GM12865 (cell line): ENCODE measurements at regions not wholly inside any gene's neighbourhood (a gene's known extent, or its start where the extent isn't known, plus 50 kb on each side); places are given as distances from the start of the nearest gene placed in this dataset.
"Not testable (repeated sequence)": the region's sequence is repeated elsewhere in the genome, so short reads cannot be mapped to it uniquely, and the experiment has no call there.

Experiments used
- DNase-seq: peaks from one replicate; pipeline ENCODE4 v3.0.0; 2010; ENCODE audit warnings: low read depth
- H3K4me3 ChIP-seq: 2 replicates; pipeline ENCODE4 v1.5.1; 2011; ENCODE audit warnings: mild to moderate bottlenecking, low read depth, low read length, control low read depth
- TF ChIP-seq, protein P1 (sequence below): IDR thresholded peaks from 2 replicates; pipeline ENCODE4 v1.5.1; 2011; ENCODE audit warnings: low read length, control low read depth, low read depth, inconsistent platforms; ENCODE audit not compliant: insufficient read depth; ENCODE audit errors: missing control alignments

DNA sequence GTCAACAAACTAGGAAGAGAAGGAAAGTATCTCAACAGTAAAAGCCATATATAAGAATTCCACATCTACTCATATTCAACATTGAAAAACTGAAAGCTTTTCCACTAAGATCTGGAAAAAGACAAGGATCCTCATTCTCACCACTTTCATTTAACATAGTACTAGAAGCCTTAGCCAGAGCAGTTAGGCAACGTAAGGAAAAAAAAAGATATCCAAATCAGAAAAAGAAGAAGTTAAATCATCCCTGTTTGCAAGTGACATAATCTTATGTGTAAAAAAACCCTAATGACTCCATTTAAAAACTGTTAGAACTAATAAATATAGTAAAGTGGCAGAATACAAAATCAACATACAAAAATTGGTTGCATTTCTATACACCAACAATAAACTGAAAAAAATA lies 426.2 kb downstream of the BCAT1 start:
- TF ChIP-seq, protein P1, sequence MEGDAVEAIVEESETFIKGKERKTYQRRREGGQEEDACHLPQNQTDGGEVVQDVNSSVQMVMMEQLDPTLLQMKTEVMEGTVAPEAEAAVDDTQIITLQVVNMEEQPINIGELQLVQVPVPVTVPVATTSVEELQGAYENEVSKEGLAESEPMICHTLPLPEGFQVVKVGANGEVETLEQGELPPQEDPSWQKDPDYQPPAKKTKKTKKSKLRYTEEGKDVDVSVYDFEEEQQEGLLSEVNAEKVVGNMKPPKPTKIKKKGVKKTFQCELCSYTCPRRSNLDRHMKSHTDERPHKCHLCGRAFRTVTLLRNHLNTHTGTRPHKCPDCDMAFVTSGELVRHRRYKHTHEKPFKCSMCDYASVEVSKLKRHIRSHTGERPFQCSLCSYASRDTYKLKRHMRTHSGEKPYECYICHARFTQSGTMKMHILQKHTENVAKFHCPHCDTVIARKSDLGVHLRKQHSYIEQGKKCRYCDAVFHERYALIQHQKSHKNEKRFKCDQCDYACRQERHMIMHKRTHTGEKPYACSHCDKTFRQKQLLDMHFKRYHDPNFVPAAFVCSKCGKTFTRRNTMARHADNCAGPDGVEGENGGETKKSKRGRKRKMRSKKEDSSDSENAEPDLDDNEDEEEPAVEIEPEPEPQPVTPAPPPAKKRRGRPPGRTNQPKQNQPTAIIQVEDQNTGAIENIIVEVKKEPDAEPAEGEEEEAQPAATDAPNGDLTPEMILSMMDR: no peak
- H3K4me3 ChIP-seq: no peak overlapping the region
- no peak for DNase-seq

DNA sequence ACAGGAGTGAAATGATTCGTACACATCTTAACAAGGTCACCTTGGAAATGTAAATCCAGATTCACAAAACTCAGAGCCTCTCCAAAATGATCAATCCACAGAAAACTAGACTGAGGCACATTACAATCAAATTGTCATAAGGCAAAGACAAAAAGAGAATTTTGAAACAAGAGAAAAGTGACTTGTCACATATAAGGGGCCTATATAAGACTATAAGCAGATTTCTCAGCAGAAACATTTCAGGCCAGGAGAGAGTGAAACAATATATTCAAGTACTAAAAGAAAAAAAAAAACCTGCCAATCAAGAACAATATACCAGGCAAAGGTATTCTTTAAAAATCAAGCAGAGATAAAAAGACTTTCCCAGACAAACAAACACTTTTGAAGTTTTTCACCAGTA lies 429.1 kb downstream of the BCAT1 start:
- TF ChIP-seq, protein P1: no peak
- no peak for DNase-seq
- H3K4me3 ChIP-seq: no peak overlapping the region

DNA sequence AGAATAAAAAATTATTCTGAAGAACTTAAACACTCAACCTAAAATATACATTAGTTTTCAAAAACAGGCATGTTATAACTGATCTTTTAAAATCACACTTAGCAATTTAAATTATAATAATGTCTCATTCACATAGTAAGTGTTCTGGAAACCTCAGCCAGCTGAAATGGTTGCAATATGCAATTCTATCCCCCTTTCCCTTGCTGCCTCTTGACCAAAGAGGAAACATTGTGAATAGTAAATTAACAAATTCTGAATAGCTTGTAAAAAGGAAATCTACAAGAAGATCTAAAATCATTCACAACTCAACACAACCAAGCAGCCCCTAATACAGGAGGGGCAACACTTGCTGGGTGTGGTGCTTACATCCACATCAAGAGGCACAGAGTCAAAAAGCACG lies 431.9 kb downstream of the BCAT1 start:
- no peak overlapping the region for H3K4me3 ChIP-seq
- no peak for DNase-seq

DNA sequence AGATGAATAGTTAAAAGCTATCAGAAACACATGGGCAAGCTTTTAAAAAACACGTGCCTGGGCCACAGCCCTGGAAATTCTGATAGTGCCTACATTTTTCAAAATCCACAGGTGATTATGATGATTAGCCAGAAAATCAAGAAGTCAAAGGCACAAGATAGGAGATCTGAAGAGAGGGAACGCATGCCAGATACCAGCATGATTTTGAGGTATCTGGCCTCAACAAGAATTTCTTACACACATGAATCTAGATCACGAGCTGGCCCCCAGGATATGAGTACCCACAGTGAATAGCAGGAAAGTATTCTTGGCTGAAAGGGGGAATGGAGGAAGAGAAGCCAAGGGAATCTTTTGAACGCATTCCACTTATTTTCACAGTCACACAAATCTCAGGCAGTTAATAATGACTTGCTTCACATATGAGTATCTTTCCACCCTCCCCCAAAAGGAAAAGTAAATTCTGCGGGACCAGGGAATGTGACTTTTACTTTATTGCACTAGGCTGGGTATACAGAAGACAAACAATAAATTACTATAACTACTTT lies 438.2 kb downstream of the BCAT1 start:
- no peak for DNase-seq
- TF ChIP-seq, protein P1: no peak

More for the DNA sequence above, 431.9 kb downstream of the BCAT1 start:
- TF ChIP-seq, protein P1: no peak

DNA sequence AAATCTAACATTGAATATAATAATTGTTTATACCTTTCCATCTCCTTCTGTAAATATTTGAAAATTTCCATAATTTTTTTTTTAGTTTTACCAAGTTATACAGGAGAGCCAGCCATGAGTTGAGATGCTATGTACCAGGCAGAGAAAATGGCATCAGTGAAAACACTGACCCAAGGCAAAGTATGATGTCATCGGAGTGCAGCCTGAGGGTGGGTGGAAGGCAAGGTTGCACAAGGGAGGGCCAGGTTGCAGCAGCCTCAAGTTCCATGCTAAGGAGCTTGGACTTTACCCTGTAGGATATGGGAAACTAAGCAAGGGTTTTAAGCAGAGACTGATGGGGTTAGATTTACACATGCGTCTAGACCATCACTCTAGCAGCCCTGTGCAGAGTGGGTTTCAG lies 441.1 kb downstream of the BCAT1 start:
- TF ChIP-seq, protein P1: no peak
- no peak for DNase-seq
- H3K4me3 ChIP-seq: no peak overlapping the region

More for the DNA sequence above, 438.2 kb downstream of the BCAT1 start:
- no peak overlapping the region for H3K4me3 ChIP-seq

DNA sequence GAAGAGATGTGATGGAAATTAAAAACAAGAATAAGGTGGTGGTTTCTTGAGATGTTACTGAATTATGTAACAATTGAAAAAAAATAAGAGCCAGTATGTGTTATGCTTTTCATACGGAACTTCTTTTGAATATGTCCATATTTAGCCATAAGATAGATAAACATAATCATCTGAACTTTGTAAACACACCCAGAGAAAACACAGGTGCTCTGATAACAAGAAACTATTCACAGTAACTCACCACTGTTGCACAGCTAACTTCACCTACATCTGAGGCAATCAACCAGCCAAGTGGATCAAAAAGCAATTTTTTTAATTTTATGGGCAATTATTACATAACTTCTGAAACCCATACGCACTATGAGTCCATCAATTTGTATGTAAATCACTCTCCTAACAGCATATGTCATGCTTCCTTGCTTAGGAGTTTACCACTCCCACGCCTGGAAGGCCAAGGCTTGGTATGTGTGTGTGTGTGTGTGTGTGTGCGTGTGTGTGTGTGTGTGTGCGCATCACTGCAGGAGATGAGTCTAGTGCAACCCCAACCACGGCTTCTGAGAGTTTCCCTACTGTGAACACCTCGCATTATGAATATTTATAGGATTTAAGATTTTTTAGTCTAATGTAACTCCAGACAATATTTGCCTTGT lies 443.4 kb downstream of the BCAT1 start:
- DNase-seq: no peak
- no peak overlapping the region for H3K4me3 ChIP-seq
- TF ChIP-seq, protein P1: no peak

DNA sequence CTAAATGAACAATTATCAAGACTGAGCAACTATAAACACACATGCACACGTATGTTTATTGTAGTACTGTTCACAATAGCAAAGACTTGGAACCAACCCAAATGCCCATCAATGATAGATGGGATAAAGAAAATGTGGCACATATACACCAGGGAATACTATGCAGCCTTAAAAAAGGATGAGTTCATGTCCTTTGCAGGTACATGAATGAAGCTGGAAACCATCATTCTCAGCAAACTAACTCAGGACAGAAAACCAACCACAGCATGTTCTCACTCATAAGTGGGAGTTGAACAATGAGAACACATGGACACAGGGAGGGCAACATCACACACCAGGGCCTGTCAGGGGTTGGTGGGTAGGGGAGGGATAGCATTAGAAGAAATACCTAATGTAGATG lies 445.4 kb downstream of the BCAT1 start:
- DNase-seq, H3K4me3 ChIP-seq: not testable (repeated sequence)
